Sciatic nerve (tissue), 2 donors: ENCODE measurements at regions not wholly inside any gene's neighbourhood (a gene's known extent, or its start where the extent isn't known, plus 50 kb on each side); places are given as distances from the start of the nearest gene placed in this dataset.
A peak's percentile ranks its signal among the peaks of the same experiment; 100 is the strongest.
"Not testable (repeated sequence)": the region's sequence is repeated elsewhere in the genome, so short reads cannot be mapped to it uniquely, and the experiment has no call there.

Experiments used
- ATAC-seq: fragments of 200-7000 bp; cut with Tn5 transposase; one replicate; pipeline ENCODE4 v1.9.1; 2020; ENCODE audit warnings: mild to moderate bottlenecking, moderate library complexity
- DNase-seq: peaks from one replicate; pipeline ENCODE4 v3.0.0-alpha.2; 2020; ENCODE audit warnings: low spot score
- intact Hi-C: fragments of 100-400 bp; cut with DNase I; formaldehyde crosslinking; loops from one replicate; pipeline ENCODE4 v1.14.2; 2022
- donor health status: DM: no; HTN: no; CAD: no.
- donor health status: DM: no; HTN: no; CAD: no.

- ATAC-seq: no peak
- intact Hi-C loops: loop anchor here (1.0 kb wide), 1 partner anchor 8 kb away; no protein-coding TSS in a partner anchor
- DNase-seq: no peak
These were observed 183.2 kb upstream of the NR2F2 start for GRCh38 chr15:96147267-96147666.

- DNase-seq (no peak), ATAC-seq (no peak)
- intact Hi-C loops: no loop called here
These were observed 180.2 kb upstream of the NR2F2 start for GRCh38 chr15:96150254-96150653.

GRCh38 chr15:96151749-96152148 lies 178.8 kb upstream of the NR2F2 start:
- intact Hi-C loops, ATAC-seq, DNase-seq: not testable (repeated sequence)

- ATAC-seq: no peak
- no peak for DNase-seq
- intact Hi-C loops: no loop called here
These were observed 176.6 kb upstream of the NR2F2 start for GRCh38 chr15:96153929-96154328.

GRCh38 chr15:96158938-96159337 lies 171.6 kb upstream of the NR2F2 start:
- no peak for DNase-seq

GRCh38 chr15:96160269-96160668 lies 170.2 kb upstream of the NR2F2 start:
- ATAC-seq (peak; percentile 74), DNase-seq (peak; percentile 82)
- intact Hi-C loops: no loop called here

More at GRCh38 chr15:96158938-96159337, 171.6 kb upstream of the NR2F2 start:
- peak; percentile 70 for ATAC-seq
- intact Hi-C loops: no loop called here

GRCh38 chr15:96160800-96161199 lies 169.7 kb upstream of the NR2F2 start:
- DNase-seq (no peak), ATAC-seq (peak; percentile 23)
- intact Hi-C loops: no loop called here

GRCh38 chr15:96162322-96162721 lies 168.2 kb upstream of the NR2F2 start:
- intact Hi-C loops: no loop called here
- ATAC-seq: no peak
- no peak for DNase-seq

GRCh38 chr15:96165081-96165480 lies 165.4 kb upstream of the NR2F2 start:
- ATAC-seq (no peak), DNase-seq (no peak)
- intact Hi-C loops: no loop called here

GRCh38 chr15:96165775-96166174 lies 164.7 kb upstream of the NR2F2 start:
- intact Hi-C loops: no loop called here
- peak; percentile 34 for ATAC-seq
- DNase-seq: no peak

- DNase-seq (no peak), ATAC-seq (peak; percentile 68)
- intact Hi-C loops: no loop called here
These were observed 164.0 kb upstream of the NR2F2 start for GRCh38 chr15:96166223-96167200.

- intact Hi-C loops, ATAC-seq, DNase-seq: not testable (repeated sequence)
These were observed 159.9 kb upstream of the NR2F2 start for GRCh38 chr15:96170616-96170978.

GRCh38 chr15:96170979-96171739 lies 159.3 kb upstream of the NR2F2 start:
- intact Hi-C loops: no loop called here
- ATAC-seq (no peak), DNase-seq (no peak)

GRCh38 chr15:96171853-96172296 lies 158.6 kb upstream of the NR2F2 start:
- DNase-seq: no peak
- intact Hi-C loops: no loop called here
- no peak for ATAC-seq

- ATAC-seq (no peak), DNase-seq (no peak)
- intact Hi-C loops: no loop called here
These were observed 158.1 kb upstream of the NR2F2 start for GRCh38 chr15:96172417-96172816.

- no peak for ATAC-seq
- intact Hi-C loops: no loop called here
- no peak for DNase-seq
These were observed 153.7 kb upstream of the NR2F2 start for GRCh38 chr15:96176831-96177230.

GRCh38 chr15:96177279-96177678 lies 153.2 kb upstream of the NR2F2 start:
- ATAC-seq: no peak
- intact Hi-C loops: no loop called here

GRCh38 chr15:96180087-96180748 lies 150.3 kb upstream of the NR2F2 start:
- intact Hi-C loops: no loop called here
- DNase-seq: no peak
- ATAC-seq: no peak

More at GRCh38 chr15:96177279-96177678, 153.2 kb upstream of the NR2F2 start:
- DNase-seq: no peak

GRCh38 chr15:96181217-96181616 lies 149.3 kb upstream of the NR2F2 start:
- DNase-seq: no peak
- intact Hi-C loops: no loop called here
- ATAC-seq: peak; percentile 8
